HG03432 (cell line): ENCODE measurements at regions not wholly inside any gene's neighbourhood (a gene's known extent, or its start where the extent isn't known, plus 50 kb on each side); places are given as distances from the start of the nearest gene placed in this dataset.

Source experiments
- ATAC-seq: cut with Tn5 transposase; IDR thresholded peaks from one replicate; pipeline ENCODE4 v1.9.1; 2021; ENCODE audit warnings: mild to moderate bottlenecking, moderate library complexity; ENCODE audit not compliant: unreplicated experiment

DNA sequence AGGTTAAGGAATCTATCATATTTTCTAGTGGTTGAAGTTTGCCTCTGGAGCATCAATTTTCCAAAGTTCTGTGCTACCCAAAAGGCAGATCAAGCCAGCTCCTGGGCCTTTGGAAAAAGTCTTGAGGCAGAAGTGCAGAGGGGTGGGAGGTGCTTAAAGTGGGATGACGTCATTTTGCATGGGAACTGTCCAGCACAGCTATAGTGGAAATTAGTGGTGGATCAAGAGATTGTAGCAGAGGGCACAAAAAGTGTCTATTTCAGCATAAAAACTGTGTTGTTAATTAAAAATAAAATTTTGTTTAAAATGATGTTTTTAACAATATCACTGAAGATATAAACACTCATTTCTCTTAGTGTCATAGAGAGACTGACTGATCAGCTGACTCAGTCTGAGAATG, 221.9 kb downstream of the LRRN1 start:
- ATAC-seq = no peak

DNA sequence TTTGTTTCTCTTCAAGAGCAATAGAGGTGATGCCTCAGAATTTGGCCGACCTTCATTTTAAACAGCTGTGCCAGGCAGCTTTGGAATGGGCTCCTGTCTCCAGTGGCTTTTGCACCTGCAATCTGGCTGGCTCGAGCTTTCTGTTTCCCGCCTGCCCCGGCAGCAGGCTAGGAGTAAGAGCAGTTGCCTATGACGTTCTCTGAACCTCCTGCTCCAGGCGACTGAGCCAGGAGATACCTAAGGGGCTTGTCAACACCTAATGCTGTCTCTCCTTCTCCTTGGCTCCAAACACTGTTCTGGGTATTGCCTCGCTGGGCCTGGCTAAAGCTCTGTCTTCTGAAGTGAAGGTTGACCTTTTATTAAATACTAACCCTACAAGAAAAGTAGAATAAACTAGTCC, 229.9 kb downstream of the LRRN1 start:
- ATAC-seq = no peak

DNA sequence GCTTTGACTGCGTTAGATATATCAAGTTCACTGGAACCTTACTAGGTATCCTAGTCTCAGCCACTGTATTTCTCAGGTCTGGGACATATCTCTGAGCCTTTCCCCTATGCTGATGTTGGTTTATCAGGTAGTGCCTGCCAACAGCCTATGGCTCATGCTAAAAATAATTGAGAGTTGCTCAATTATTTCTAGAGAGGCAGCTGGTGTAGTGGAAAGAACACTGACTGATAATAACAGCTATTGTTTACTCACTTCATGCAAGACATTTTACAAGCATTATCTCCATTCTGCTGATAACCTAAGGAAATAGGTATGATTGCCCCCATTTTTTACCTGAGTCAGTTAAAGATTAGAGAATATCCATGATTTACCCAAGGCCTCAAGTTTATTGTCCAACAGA, 231.4 kb downstream of the LRRN1 start:
- no peak for ATAC-seq

DNA sequence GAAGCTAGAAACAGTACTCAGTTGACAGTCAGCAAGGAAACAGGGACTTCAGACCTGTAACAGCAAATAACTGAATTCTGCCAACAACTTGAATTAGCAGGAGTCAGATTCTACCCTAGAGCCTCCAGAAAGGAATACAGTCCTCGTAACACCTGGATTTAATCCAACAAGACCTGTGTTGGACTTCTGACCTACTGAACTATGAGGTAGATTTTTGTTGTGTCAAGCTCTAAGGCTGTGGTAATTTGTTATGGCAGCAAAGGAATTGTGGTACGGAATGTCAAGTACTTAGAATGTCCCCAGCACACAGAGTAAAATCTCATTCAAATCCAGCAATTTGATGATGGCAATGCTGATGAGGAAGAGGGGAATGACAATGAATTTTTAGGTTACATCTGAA, 234.1 kb downstream of the LRRN1 start:
- no peak for ATAC-seq

DNA sequence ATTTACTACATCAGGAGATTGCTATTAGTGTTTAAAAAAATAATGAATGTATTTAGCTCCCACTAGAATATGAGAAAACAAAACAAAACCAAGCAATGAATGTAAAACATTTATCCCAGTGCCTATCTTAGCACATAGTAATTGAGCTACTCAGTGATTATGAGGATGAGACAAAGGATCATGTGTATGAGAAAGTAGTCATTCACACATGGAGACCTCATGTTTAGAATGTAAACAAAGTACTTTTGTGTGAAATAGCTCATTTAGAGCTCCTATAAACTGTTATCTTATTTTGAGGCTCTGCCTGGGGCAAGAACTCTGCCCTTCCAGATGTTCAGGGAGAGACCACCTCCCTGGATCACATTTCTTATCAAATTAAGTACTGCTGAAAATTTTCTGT, 236.8 kb downstream of the LRRN1 start:
- no peak for ATAC-seq

DNA sequence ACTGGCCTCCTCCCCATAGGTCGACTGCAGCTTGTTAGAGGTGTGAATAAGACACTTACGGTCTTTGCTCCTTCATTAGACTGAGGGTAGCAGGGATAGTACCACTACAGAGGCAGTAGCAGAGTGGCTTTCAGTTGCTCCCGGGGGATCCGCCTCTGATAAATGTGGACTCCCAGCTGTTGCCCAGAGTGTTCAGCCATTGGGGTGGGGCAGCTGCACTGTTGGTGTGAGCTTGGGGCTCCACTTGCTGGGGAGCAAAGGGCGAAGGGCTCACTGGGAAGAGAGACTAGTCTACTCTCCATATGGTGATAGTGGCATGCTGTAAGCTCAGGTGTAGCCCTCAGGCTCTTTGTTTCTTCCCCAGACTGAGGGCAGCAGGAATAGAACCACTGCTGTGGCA, 239.1 kb downstream of the LRRN1 start:
- ATAC-seq = no peak

DNA sequence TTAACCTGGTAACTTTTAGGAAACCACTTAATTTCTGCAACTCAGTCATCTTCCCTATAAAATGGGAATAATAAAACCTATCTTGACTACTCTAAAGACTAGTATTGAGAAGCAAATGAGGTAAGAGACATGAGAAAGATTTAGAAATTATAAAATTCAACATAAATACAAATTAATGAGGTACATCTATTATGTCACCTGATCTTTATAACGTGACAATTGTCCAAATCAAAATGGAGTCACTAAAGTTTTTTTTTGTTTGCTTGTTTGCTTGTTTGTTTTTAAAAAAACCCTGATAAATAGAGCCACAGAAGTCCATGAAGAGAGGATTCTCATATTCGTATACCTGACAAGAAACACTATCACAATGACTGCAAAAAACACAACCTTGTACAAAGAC, 242.8 kb downstream of the LRRN1 start:
- ATAC-seq = no peak

DNA sequence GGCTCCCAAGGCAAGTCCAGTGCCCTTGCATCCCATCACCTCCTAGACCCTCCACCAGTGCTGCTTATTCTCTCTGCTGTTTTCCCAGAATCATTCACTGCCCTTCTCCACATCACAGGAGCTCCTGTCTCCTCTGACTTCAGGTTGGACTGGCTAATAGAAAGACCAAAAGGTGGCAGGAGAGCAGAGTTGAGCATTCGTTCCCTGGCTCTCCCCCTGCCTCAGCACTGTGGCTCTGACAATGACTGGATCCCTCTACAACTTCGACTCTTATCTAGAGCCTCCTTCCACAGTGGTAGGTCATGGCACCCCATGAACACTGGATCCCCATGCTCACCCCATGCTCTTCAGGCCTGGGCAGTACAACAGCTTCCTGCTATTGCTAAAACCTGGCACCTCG, 243.6 kb downstream of the LRRN1 start:
- ATAC-seq = no peak

DNA sequence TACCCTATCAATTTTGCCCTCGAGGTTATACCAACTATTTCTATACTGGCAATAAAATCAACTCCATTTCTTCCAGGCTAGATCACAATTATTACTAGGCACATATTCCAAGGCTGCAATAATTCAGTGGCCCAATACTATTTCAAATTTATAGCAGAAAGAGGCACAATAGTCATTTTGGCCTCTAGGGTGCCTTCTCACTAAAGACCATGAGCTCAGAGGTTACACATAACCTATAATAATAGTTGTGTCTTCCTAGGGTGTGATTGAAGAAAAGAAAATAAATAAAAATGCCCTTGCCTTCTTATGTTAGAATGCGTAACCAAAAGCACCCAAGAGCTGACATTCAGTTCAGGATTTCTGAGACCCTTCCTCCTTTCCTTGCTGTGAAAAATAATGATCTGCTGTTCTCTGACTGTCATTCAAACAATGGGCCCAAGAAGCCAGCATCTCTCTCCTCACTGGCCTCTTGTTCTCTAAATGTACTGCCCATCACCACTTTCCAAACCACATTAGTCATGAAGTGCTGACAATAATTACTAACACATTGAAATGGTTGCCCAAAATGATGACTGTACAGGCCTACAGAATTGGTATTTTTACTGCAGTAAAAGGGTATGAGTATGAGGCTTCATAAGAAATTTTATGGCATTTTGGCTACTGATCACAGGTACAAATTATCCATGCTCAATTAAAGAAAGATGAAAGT, 244.8 kb downstream of the LRRN1 start:
- ATAC-seq = no peak

DNA sequence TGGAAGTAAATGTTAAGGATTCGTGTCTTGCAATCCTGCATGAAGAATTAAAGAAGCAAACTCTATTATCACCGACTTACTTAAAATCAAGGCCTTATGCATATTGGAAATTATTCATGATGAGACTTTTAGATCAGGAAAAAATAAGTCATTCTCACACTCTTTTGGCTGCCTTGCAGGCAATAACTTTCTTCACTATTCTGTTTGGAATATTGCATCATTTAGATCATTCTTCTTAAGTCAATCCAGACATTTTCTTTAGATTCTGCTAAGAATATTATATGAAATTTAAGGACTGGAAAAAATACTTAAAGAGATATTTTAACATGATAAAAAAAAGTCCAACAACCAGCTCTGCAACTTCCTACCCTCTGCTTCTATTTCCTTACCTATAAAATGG, 245.4 kb downstream of the LRRN1 start:
- no peak for ATAC-seq

DNA sequence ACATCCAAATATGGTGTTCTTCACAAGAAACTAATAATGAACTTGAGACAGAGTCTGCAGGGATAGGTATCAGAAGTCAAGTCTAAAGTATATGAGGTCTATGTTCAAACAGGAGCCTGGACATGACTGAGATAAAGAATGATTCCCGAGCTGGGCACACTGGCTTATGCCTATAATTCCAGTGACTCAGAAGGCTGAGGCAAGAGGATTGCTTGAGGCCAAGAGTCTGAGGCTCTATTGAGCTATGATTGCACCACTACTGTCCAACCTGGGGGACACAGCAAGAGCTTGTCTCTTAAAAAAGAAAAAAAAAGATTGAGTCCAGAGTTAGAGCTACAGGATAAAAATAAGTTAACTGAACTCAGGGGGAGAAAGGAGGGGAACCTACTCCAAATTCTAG, 246.5 kb downstream of the LRRN1 start:
- ATAC-seq = no peak

DNA sequence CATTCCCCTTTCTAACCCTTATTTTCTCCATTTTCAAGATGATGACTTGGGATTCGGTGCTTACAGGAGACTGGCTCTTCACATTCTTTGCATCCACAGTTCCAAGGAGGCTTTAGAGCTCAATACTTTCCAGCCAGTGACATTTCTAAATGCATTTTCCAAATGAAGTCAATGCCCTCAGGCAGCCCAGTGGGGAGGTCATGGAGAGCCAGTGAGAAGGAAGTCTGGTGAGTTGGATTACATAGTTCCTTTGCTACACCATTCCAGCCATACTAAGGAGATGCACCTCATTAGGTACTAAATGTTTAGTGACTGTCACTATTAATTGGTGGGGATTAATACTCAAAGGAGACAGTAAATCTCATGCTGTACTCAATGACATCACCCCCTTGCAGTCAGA, 248.1 kb downstream of the LRRN1 start:
- ATAC-seq = no peak

DNA sequence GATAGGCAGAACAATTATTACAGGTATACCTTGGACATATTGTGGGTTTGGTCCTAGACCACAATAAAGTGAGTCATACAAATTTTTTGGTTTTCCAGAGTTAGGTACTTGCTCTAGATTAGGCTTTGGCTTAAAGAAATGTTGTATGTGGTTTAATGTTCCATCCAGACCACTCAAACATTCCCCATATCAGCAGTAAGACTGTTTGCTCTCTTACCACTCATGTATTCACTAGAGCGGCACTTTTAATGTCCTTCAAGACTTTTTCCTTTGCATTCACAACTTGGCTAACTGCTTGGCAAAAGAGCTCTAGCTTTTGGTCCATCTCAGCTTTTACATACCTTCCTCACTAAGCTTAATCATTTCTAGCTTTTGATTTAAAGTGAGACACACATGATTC, 250.5 kb upstream of the SETMAR start:
- no peak for ATAC-seq

DNA sequence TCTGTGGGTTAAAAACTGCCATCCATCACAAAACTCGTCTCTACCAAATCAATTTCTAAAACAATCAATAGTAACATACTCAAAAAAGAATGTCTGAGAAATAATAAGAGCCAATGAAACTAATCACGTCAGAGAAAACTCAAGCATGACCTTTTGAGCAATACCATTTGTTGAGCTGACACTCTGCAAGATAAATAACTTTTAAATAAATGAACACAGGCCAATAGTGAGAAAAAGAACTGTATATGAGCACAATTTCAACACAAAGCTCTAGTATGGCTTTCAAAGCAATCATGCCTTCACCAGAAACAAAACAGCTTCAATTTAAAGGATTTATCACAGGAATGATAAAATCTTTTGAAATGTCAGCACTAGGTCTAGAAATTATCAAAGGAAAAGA, 249.2 kb upstream of the SETMAR start:
- ATAC-seq = no peak

DNA sequence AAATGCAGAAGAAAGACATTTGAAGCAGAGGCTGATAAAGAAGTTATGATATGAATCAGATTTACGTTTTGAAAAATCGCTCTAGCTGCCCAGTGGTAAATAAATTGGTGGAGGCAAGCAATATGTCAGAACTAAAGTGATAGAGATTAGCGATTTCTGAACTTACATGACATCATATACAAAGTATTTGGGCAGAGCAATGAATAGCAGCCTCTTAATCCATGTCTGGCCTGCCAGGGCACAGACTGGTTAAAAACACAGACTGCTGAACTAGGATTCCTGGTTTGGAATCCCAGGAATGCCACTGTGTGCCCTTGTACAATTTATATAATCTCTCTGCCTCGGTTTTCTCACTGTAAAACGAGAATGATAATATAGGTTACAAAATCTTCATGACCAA, 243.1 kb upstream of the SETMAR start:
- ATAC-seq = no peak

DNA sequence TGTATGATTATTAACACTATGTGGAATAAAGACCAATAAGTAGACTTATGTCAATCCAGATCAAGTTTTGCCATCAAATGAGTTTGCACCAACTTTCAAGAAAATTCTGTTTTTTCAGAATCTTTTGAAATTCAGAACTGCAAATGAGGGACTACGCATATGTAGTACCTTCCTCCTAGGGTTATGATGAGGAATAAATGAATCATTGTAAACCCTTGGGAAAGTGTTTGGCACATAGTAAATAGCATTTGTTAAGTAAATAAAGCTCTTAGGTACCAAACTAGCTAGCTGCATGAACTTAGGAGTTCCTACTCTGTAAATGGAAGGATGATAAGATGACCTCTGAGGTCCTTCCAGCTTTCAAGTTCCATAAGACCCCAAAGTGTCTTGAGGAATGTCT, 242.6 kb upstream of the SETMAR start:
- ATAC-seq = no peak

DNA sequence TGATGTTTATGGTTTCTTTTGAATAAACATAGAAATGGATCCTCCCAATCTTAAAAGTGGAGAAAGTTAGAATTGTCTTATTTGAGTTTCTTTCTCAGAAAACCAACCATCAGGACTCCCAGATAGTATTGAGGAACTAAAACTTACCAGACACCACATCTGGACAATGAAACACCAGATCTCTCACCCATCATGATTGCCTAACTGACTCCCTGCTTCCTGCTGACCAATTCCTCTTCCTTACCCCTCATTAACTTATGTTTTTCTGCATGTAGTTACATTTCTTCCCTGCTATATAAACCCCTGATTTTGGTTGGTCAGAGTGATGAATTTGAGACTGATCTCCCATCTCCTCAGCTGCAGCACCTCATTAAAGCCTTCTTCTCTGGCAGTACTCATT, 242.0 kb upstream of the SETMAR start:
- ATAC-seq = no peak

DNA sequence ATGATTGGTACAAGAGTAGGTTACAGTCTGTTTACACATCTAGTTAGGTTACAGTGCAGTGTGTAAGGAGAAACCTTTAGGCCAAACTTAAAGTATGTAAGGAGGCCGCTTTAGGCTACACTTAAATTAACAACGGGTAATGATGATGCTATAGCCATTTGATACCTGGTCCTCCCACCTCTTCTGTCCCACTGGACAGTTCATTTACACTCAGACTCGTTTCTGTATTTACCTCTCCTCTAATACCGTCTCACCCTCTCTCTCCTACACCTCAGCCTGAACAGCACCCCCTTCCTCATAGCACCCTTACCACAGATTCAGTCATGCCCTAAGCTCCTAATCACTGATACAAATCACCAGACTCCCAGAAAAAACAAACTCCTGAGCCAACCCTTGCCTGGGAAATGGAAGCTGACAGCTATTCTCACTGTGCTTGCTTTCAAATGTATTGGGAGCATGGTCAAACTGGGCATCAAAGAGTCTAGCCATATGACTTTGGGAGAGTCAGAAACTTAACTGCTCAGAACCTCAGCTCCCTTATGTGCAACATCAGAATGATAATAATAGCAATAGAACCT, 241.3 kb upstream of the SETMAR start:
- ATAC-seq = no peak

DNA sequence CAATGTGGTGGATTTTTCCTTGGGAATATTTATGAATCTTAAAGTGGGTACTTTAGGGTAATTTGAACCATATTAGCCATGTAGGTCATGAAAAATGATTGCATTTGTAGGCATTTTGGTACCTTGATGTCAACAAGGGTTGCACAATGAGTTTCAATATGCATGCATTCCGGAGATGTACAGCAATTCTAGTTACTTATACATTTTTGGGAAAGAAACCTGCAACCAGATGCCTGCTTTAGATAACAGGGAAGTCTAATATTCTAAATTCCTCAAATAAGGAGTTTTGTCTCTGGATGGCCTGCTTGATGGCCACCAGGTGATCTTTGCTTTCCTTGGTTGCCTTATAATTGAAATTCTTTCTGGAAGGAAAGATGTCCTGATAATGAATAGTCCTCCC, 240.5 kb upstream of the SETMAR start:
- ATAC-seq = no peak

DNA sequence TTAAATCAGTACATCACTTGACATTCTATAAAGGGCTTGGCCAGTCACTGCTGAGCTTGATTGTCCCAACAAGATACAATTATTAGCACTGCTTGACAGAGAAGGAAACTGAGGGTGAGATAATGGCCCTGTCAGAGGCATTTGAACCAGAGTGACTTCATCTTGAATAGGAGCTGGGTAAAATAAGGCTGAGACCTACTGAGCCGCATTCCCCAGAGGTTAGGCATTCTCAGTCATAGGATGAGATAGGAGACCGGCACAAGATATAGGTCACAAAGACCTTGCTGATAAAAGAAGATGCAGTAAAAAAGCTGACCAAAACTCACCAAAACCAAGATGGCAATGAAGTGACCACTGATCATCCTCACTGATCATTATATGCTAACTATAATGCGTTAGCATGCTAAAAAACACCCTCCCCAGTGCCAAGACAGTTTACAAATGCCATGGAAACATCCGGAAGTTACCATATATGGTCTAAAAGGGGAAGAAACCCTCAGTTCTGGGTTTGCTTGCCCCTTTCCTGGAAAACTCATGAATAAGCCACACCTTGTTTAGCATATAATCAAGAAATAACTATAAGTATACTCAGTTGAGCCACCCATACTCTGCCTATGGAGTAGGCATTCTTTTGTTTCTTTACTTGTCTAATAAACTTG, 239.1 kb upstream of the SETMAR start:
- ATAC-seq = no peak

DNA sequence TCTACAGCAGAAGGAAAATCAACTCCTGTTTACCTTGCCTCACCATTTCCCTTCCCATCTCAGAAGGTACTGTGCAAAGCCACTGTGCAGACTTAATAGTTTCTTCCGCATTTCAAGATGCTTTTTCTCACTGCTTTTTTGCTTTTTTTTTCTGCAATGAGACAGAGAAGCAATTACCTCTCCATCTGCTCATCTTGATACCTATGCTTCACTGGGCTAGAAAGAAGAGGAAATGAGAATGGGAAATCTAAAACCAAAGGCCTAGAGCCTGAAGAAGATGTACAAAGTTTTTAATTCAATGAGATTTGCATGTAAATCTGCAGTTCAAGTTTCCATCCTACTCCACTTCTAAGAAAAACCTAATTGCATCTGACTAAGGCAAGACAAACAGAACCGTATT, 238.1 kb upstream of the SETMAR start:
- peak; percentile 83 for ATAC-seq

DNA sequence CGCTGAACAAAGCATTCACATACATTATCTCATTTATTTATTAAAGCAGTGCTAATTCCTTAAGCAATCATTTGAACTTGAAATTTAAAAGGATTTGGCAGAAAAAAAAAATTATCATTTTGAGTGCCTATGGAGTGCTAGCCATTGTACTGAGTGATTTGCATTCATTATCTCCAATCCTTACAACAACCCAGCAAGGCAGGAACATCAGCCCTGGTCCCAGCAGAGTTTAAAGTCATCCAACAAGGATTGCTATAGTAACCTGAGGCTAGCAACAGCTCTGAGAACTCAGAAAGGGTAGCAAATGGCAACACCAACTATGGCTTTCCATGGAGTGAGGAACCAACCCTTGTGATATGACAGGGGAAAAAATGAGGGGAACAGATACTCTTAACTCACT, 237.6 kb upstream of the SETMAR start:
- ATAC-seq = no peak

DNA sequence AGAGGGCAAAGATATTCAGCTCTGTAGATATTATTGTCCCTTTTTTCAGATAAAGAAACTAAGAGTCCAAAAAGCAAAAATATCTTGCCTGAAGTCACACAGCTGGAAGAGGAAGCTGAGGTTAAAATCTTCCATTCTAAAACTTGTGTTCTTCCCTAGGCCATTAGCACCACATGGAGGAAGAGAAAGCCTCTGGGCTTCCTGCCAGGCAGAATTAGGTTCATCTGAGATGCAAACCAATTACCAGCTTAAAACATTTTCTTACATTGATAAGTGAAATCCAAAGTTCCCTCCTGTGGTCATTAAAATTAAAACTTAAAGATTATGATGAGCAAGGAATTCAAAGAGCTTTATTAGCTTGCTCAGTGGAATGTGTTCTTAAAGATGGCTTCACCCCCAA, 235.3 kb upstream of the SETMAR start:
- ATAC-seq = no peak
